ENCODE measurements at regions not wholly inside any gene's neighbourhood (a gene's known extent, or its start where the extent isn't known, plus 50 kb on each side); places are given as distances from the start of the nearest gene placed in this dataset.

DNA sequence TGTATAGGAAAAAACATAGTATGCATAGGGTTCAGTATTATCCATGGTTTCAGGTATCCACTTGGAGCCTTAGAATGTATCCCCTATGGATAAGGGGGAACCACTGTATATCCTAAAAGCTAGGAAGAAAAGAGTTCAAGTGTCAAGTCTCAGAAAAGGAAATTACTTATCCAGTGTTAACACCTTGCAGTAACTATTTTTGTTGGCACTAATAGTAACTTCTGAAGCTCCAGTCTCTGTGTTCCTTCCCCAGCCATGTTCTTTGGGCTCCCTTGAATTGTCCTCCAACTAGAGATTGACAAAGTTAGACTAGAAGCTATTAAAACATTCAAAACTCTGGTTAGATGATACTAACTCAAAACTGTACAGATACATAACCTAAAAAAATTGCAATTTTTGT, 370.8 kb downstream of the NFIB start:
- H3K9ac ChIP-seq = no peak overlapping the region
- H3K79me2 ChIP-seq (ENCODE audit: insufficient read depth, low read depth) = no peaks in the 10 kb centered on the region
- no peak overlapping the region for H2AFZ ChIP-seq (ENCODE audit: low read depth)
- H3K4me1 ChIP-seq (ENCODE audit: low read depth, poor library complexity, severe bottlenecking) = peaks cover 11% of the 10 kb centered on the region
- H3K36me3 ChIP-seq (ENCODE audit: insufficient read depth) = no peaks in the 10 kb centered on the region
- H3K27me3 ChIP-seq (ENCODE audit: insufficient read depth, low read depth) = peaks cover 7% of the 10 kb centered on the region; the same call in 1 of the 2 replicates
- no peak overlapping the region for H3K4me2 ChIP-seq
- no peak overlapping the region for H3K27ac ChIP-seq
- H4K20me1 ChIP-seq (ENCODE audit: insufficient read depth) = no peaks in the 10 kb centered on the region
- TF ChIP-seq CTCF (conservative IDR thresholded peaks at IDR 0.05; ENCODE audit: low read depth, low read length) = no peak
- H3K4me3 ChIP-seq (IDR thresholded peaks at IDR 0.05; ENCODE audit: insufficient read depth, low read depth, low read length) = no peak overlapping the region

DNA sequence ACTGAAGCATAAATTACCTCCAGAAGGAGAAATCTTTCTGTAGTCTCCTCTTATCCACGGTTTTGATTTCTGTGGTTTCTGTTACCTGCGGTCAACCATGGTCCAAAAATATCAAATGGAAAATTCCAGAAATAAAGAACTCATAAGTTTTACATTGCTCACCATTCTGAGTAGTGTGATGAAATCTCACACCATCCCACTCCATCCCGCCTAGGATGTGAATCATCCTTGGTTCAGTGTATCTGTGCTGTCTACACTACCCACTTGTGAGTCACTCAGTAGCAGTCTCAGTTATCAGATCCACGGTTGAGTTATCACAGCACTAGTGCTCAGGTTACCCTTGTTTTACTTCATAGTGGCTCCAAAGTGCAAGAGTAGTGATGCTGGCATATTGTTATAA, 371.2 kb downstream of the NFIB start:
- TF ChIP-seq CTCF (conservative IDR thresholded peaks at IDR 0.05; ENCODE audit: low read depth, low read length) = no peak
- H2AFZ ChIP-seq (ENCODE audit: low read depth) = no peak overlapping the region
- no peak overlapping the region for H3K9ac ChIP-seq
- H3K4me1 ChIP-seq (ENCODE audit: low read depth, poor library complexity, severe bottlenecking) = peaks cover 11% of the 10 kb centered on the region
- H3K4me3 ChIP-seq (IDR thresholded peaks at IDR 0.05; ENCODE audit: insufficient read depth, low read depth, low read length) = no peak overlapping the region
- no peaks in the 10 kb centered on the region for H3K79me2 ChIP-seq (ENCODE audit: insufficient read depth, low read depth)
- peaks cover 7% of the 10 kb centered on the region; the same call in 1 of the 2 replicates for H3K27me3 ChIP-seq (ENCODE audit: insufficient read depth, low read depth)
- no peaks in the 10 kb centered on the region for H3K36me3 ChIP-seq (ENCODE audit: insufficient read depth)
- no peaks in the 10 kb centered on the region for H4K20me1 ChIP-seq (ENCODE audit: insufficient read depth)
- no peak overlapping the region for H3K27ac ChIP-seq
- H3K4me2 ChIP-seq = no peak overlapping the region

DNA sequence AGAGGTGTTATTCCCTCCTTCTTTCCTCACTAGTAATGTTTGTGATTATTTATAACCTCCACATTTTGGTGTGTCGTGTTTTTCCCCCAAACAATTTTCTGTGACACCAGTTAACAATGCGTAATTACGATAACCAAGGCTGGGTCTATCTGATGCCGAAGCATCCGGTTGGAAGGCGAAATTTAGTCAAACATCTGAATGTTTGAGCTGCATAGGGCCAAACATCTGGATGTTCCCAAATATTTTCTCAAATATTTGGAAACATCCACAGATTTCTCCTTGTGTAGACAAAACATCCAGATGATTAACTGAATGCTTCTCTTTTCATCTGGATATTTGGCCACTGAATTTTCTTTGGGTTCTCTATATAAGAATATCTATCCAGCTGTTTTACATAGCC, 371.7 kb downstream of the NFIB start:
- Histone ChIP-seq H3K4me3 (IDR thresholded peaks at IDR 0.05; ENCODE audit: insufficient read depth, low read depth, low read length) (no peak overlapping the region), H2AFZ (ENCODE audit: low read depth) (no peak overlapping the region), H3K27ac (no peak overlapping the region), H3K36me3 (ENCODE audit: insufficient read depth) (no peaks in the 10 kb centered on the region), H3K4me2 (no peak overlapping the region), H3K79me2 (ENCODE audit: insufficient read depth, low read depth) (no peaks in the 10 kb centered on the region), H3K27me3 (ENCODE audit: insufficient read depth, low read depth) (peaks cover 7% of the 10 kb centered on the region; the same call in 1 of the 2 replicates), H4K20me1 (ENCODE audit: insufficient read depth) (no peaks in the 10 kb centered on the region), H3K4me1 (ENCODE audit: low read depth, poor library complexity, severe bottlenecking) (peaks cover 11% of the 10 kb centered on the region), H3K9ac (no peak overlapping the region)
- no peak for TF ChIP-seq CTCF (conservative IDR thresholded peaks at IDR 0.05; ENCODE audit: low read depth, low read length)

- peaks cover 11% of the 10 kb centered on the region for H3K4me1 ChIP-seq (ENCODE audit: low read depth, poor library complexity, severe bottlenecking)
- no peaks in the 10 kb centered on the region for H4K20me1 ChIP-seq (ENCODE audit: insufficient read depth)
- no peaks in the 10 kb centered on the region for H3K36me3 ChIP-seq (ENCODE audit: insufficient read depth)
- H3K27ac ChIP-seq = no peak overlapping the region
- H3K4me2 ChIP-seq = no peak overlapping the region
- H3K9ac ChIP-seq = no peak overlapping the region
- no peak overlapping the region for H2AFZ ChIP-seq (ENCODE audit: low read depth)
- H3K4me3 ChIP-seq (IDR thresholded peaks at IDR 0.05; ENCODE audit: insufficient read depth, low read depth, low read length) = no peak overlapping the region
- no peaks in the 10 kb centered on the region for H3K79me2 ChIP-seq (ENCODE audit: insufficient read depth, low read depth)
- TF ChIP-seq CTCF (conservative IDR thresholded peaks at IDR 0.05; ENCODE audit: low read depth, low read length) = no peak
- H3K27me3 ChIP-seq (ENCODE audit: insufficient read depth, low read depth) = peaks cover 7% of the 10 kb centered on the region; the same call in 1 of the 2 replicates
These were observed 372.2 kb downstream of the NFIB start for GRCh38 chr9:13941714-13942113.

Data from KMS-11 (cell line).